Stimulated activated CD4-positive, alpha-beta T cell treated with anti-CD3 and anti-CD28 coated beads, Interleukin-1b, Interleukin-23, amount 100 ng/mL, for 24 hours (primary cell): ENCODE measurements at regions not wholly inside any gene's neighbourhood (a gene's known extent, or its start where the extent isn't known, plus 50 kb on each side); places are given as distances from the start of the nearest gene placed in this dataset.

Experiments used
- DNase-seq, 4 experiments: peaks; one replicate each; pipeline ENCODE4 v3.0.0-alpha.2; 2020; ENCODE audit warnings: low read depth in 4 of 4, low spot score in 1 of 4

- DNase-seq = no peak
Observed at GRCh38 chr12:77366616-77367015, 301.2 kb upstream of the E2F7 start.

- DNase-seq = no peak
Observed at GRCh38 chr12:77364400-77364799, 299.0 kb upstream of the E2F7 start.

DNA sequence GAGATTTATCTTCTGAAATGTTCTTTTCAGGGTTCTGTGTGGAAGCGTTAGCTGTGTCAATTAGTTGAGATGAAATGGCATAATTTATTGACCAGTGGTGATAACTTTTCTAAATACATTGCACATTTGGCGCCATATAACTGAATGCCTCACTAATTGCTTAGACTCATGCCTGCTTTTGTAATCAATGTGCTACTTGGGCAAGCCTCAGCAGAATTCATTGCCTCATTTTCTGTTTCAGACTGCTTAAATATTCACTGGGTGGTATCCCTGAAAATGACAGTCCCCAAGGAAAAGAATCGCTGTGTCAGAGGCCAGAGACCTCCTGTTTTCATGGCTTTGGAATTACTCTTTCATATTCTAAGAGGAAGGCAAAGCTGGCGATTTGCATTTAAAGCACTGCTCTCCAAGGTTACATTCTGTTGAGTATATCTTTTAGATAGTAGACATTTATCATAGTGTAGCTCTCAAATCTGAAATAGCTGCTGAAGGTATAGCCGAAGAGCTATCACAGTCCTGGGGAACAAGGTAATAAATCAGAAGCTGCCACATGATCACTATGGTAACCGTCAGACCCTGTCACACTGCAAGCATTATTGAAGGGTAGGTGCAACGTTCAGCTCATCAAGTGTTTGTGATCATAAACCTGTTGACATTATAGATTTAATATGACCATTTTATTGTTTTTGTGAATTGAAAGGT lies 297.3 kb upstream of the E2F7 start:
- DNase-seq = no peak

DNA sequence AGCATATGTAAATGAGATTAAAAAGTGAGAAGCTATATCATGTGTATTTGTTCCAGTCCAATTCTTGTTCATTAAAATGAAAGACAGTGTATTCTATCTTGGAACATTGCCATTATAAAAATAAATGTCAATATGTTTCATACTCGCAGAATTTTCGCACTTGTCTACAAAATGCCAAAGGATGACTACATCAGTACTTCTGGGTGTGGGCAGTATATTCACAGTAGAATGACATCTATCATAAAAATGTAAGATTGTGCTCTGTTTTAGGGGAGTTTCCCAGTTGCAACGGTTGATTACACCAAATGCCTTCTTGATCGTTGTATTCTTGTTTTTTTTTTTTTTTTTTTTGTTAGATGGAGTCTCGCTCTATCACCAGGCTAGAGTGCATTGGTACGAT lies 292.3 kb upstream of the E2F7 start:
- no peak for DNase-seq

- DNase-seq = no peak
Observed at GRCh38 chr12:77354766-77355362, 289.5 kb upstream of the E2F7 start.

GRCh38 chr12:77352946-77353345 lies 287.6 kb upstream of the E2F7 start:
- no peak for DNase-seq

DNA sequence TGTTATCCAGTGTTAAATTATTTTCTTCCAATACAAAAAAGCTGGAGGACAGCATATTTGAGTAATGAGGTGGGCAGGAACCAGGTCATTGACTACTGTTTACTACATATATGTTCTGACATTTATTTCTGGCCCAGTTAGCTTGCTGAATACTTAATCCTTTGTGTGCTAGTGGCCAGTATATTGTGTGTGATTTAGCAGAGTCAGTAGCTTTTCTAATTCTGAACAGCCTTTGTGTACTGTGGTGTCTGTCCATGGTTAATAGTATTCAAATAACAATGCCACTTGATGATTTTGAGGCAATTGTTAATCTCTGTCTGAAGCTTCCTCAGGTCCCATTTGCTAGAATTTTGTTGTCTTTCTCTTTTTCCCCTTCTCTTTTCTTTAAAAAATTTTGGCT lies 286.5 kb upstream of the E2F7 start:
- DNase-seq = no peak

GRCh38 chr12:77349689-77350370 lies 284.5 kb upstream of the E2F7 start:
- no peak for DNase-seq

DNA sequence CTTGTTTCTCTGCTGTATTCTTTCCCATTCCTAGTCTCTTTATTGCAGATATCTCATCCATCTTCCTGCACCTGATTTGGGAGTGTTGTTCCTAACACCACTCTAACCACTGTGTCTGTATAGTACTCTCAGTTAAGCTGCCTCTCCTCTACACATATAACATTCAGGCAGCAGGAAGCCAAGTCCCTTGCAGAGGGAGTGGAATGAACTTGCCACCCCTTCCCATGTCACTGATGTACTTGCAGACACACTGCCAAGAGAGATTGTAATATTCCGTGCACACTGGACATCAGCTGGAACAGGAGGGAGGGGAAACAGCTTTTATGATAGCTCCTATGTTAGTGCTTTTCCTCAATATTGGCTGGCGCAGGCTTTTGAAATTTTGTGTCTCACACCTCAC lies 281.6 kb upstream of the E2F7 start:
- no peak for DNase-seq

- no peak for DNase-seq
Observed at GRCh38 chr12:77345336-77345735, 280.0 kb upstream of the E2F7 start.

DNA sequence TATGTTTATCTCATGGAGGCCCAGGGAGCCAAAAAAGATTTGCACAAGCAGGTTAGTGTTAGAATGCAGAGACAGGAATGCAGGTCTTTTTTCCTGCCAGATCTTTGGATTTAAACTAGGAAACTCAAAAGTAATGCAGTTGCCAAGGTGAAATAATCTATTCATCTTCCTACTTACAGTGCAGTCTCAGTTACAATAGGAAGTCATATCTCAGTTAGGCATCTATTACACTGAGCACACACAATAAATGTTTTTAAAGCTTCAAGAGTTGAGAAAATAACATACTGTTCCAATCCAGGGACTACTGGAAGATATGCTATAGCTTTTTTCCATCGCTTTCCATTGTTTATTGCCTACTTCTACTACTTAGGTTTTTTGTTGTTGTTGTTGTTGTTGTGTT lies 279.3 kb upstream of the E2F7 start:
- DNase-seq = no peak

DNA sequence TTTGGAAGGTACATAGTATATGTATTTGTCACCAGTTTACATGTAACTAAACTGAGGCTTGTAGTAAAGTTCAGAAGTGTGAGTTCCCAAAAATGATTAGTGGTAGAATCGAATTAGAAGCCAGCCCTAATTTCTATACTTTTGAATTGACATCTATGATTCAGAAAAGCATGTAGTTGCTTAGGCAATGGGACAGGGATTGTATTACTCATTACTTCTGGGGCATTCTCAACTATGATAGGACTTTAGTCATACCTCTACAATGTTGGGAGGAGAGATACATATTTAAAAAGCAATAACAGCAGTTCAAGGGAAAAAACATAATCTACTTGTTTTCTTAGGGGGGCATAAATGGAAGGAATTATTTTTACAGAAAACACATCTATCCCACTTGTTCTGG lies 277.9 kb upstream of the E2F7 start:
- no peak for DNase-seq

DNA sequence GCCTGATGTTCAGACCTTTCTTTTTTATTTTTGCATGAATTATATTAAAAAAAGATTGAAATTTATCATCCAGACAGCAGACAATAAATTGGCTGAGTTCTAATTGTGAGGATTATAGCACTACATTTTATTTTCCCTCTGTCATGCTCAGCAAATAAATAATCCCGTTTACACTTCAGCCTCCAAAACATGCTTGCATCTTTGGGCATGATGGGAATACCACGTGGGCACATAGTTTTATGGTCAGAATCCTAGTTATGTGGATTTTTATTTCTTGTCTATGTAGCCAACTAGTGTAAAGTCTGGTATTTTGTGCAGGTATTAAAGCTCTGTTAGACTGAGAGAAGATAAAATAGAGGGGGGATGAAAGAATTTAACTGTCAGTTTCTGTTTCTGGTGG lies 276.9 kb upstream of the E2F7 start:
- no peak for DNase-seq

- no peak for DNase-seq
Observed at GRCh38 chr12:77339610-77340009, 274.2 kb upstream of the E2F7 start.

DNA sequence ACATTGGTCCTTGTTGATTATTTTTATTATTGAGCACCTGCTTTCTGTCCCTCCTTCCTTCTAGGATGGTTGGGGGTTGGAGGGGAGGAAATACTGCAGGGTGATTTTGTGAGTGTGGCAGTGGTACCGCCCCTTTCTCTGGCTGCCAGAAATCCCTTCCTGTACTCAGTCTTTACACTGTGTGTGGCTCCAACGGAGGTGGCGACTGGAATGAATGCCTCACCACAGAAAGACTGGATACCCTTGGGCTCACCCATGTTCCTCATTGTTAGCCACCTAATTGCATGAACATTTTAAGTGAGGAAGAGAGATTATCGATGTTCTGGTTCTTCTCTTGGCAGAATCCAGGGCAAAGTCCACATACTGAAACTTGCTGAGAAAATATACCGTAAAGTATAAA lies 272.0 kb upstream of the E2F7 start:
- DNase-seq = no peak

- DNase-seq = no peak
Observed at GRCh38 chr12:77334806-77335205, 269.4 kb upstream of the E2F7 start.

- no peak for DNase-seq
Observed at GRCh38 chr12:77328326-77328725, 263.0 kb upstream of the E2F7 start.

- no peak for DNase-seq
Observed at GRCh38 chr12:77325511-77326236, 260.3 kb upstream of the E2F7 start.

DNA sequence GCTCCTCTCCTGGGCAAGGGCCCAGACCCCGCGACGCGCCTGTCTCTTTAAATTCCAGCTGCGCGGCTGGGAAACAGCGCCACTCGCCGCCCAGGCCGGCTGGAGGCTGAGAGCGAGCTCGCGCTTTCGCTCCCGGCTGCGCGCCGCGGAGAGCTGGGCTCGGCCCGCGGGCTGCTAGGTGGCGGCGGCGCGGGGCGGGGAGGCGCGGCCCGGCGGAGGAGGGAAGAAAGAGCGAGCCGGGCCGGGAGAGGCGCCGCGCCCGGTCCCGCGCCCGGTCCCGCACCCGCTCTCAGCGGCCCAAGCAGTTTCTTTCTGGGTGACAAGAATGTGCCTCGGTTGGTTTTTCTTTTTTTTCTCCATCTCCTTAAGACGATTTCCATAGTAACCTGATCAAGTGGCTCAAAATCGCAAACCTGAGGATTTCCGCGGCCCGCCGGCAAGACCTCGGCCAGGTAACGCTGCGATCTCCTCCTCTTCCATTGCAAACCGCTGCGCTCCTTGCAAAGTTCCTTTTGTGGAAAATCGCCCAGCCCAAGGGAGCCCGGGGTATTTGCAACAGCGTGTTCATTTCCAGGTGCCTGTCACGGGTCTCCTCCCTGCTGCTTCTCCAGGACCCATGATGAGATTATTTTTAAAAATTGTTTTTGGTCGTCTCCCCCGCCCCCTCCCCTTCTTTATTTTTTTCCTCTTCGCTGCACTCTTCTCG lies 259.5 kb upstream of the E2F7 start:
- peak in 2 of 4 experiments; percentile 11 to 14 for DNase-seq

DNA sequence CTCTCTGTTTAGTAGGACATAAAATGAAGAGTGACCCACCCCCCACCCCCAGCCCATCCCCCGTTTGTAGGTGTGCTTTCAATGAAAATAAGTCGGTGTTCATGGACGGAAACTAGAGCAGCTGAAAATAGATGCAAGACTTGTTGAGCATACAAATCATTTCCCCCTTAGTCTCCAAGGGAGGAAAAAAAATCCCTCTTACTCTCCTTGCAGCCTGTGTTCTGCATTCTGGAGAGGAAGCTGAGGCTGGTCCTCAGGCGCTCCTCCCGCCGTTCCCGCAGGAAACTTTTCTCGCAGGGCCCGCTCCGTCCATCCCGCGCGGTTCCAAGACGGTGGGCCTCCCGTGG lies 259.0 kb upstream of the E2F7 start:
- DNase-seq = no peak

- DNase-seq = no peak
Observed at GRCh38 chr12:77323788-77324415, 258.5 kb upstream of the E2F7 start.
